ENCODE measurements at regions not wholly inside any gene's neighbourhood (a gene's known extent, or its start where the extent isn't known, plus 50 kb on each side); places are given as distances from the start of the nearest gene placed in this dataset.

GRCh38 chrX:27380163-27380845 lies 82.8 kb downstream of the PPP4R3C start:
- TF ChIP-seq CTCF (IDR thresholded peaks at IDR 0.05) (no peak), EZH2 (IDR thresholded peaks at IDR 0.05) (no peak), EZH2phosphoT487 (IDR thresholded peaks at IDR 0.05) (no peak)

Measured in neural progenitor cell (in vitro differentiated cells).